CD4-positive, alpha-beta T cell treated with Interleukin-17A for 1 hour (primary cell): ENCODE measurements at regions not wholly inside any gene's neighbourhood (a gene's known extent, or its start where the extent isn't known, plus 50 kb on each side); places are given as distances from the start of the nearest gene placed in this dataset.
"Not testable (repeated sequence)": the region's sequence is repeated elsewhere in the genome, so short reads cannot be mapped to it uniquely, and the experiment has no call there.

ENCODE experiments used
- DNase-seq: peaks from one replicate; pipeline ENCODE4 v3.0.0-alpha.2; 2020

DNA sequence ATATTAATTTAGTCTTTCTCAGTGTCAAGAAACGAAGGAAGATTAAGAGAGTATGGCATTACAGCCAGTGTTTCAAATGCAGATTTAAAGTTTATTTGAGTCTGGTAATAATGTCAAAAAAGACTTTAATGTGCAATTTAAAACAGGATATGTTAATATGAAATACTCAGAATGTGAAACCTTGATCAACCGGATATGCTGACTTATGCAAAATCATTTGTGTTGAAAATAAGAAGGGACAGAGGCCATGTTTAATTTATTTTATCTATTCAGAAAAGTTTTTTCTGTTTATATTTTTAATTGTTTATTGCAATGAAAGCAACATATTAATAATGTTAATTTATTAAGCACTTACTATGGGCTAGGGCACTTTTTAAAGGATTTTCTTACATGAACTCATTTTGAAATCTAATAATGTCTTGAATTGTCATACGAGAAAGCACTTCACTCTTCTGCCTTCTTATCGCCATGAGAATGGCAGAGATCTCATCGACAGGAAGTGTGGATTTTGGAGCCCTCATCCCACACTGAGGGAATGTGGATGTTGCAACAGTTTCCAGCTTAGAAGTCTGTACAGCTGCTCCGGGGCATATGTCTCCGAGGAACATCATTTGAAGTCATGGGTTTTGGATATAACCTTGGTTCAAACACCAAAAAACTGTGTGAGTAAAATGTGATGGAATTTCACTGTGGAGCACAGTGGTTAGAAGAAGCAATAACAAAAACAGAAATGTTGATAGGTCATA is 1410.4 kb downstream of the EPHA7 start:
- DNase-seq = no peak

DNA sequence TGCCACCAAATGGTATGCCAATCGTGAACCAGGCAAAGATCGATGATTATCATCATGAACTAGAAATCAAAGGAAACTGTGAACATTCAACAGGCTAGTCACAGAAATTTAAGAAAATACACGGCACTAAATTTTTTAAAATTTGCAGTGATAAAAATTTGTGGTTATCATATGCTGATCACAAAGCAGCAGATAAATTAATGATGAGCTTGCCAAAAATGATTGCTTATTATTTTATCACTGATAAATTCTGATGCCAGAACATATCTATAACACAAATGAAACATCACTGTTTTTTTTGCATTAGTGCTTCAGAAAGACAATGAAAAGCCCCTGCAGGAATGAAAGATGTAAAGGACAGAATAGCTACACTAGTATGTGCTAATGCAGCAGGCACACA is 1413.2 kb upstream of the MAP3K7 start:
- no peak for DNase-seq

DNA sequence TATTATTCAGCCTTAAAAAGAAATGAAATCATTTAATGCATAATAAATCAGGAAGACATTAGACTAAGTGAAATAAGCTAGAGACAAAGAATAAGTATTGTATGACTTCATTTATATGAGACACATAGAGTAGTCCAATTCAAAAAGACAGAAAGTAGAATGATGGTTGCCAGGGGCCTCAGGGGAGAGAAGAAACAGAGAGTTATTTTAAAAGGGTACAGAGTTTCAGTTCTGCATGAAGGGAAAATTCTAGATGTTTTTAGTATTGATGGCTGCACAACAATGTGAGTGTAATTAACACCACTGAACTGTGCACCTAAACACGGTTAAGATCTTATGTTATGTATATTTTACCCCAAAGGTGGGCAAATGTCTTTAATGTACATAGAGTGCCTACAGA is 1407.9 kb upstream of the MAP3K7 start:
- DNase-seq = no peak

DNA sequence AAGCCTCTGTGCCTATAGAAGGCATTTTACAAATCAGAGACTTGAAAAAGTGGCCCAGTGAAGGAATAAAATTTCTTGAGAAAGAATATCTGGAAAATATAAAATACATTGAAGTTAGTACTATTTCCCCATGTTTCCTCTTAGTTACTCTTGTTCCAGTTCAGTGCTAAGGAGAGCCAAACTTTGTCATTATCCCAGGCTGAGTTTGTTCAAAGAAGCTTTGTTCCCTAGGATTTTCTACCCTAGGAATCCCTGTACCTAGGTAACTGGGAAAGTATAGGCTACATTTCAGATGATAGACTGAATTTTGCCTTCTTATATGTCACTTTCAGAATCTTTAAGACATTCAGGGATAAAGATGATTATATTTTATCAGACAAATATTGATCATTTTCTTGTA is 1395.7 kb upstream of the MAP3K7 start:
- DNase-seq = no peak

DNA sequence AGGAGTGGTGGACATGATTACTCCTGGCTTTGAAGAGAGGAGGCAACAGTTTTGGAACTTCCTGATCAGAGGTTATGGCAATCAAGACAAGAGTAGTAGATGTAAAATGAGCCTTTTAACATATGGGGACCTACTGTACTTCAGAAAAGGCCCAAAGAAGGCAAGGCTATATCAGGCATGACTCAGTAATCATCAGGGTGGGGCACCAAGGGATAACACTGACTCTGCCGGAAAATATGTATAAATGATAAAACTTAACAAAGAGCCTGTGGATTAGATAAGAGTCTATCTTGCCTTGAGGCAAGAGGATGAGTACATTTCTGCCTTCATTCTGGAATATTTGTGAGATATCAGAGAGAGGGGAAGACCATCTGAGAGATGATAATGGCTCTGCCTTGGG is 1389.9 kb upstream of the MAP3K7 start:
- DNase-seq = no peak

DNA sequence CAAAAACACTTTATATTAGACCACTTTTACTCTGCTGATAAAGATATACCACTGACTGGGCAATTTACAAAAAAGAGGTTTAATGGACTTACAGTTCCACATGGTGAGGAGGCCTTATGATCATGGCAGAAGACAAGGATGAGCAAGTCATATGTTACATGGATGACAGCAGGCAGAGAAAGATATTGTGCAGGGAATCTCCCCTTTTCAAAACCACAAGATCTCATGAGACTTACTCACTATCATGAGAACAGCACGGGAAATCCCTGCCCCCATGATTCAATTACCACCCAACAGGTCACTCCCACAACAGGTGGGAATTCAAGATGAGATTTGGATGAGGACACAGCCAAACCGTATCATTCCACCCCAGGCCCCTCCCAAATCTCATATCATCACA is 1383.8 kb upstream of the MAP3K7 start:
- no peak for DNase-seq

DNA sequence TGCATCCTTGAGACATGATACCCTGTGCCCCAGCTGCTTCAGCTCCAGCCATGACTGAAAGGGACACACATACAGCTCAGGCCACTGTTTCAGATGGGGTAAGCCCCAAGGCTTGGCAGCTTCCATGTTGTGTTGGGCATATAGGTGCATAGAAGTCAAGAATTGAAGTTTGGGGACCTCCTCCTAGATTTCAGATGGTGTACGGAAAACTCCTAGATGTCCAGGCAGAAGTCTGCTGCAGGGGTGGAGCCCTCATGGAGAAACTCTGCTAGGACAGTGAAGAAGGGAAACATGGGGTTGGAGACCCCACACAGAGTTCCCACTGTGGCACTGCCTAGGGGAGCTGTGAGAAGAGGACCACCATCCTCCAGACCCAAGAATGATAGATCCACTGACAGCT is 1379.0 kb upstream of the MAP3K7 start:
- DNase-seq = no peak

DNA sequence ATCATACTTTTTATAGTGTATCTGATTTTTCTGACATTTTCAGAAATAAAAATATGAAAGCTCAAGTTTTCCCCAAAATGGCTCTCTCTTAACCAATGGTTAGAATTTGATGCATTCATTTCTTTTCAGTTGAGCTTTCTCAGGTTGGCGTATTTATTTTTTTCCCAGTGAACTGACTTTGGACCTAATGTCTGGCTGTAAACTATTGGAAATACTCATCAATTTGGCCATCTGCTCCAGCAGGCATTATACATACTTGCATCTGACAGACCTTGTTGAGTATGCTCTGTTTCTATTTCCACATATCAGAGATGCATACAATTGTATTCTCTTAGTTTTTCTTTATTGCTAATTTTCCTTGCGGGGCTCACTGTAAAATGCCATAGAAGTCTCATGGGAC is 1374.8 kb upstream of the MAP3K7 start:
- no peak for DNase-seq

DNA sequence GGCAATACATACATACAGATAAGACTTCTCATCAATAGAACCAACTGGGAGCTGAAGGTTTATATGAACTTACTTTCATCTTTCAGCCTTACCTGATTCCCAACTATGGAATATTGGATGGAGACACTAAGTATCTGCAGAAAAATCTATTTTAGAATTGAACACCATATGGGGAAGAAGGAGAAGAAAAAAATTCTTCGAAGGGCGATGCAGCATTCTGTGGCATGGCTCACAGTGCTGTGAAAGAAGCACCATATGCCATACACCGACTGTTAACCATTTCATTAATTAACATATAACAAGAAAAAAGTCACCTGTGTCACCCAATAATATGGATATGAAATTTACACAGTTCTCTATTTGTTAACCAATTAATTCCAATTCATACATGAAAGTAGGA is 1374.4 kb upstream of the MAP3K7 start:
- no peak for DNase-seq

DNA sequence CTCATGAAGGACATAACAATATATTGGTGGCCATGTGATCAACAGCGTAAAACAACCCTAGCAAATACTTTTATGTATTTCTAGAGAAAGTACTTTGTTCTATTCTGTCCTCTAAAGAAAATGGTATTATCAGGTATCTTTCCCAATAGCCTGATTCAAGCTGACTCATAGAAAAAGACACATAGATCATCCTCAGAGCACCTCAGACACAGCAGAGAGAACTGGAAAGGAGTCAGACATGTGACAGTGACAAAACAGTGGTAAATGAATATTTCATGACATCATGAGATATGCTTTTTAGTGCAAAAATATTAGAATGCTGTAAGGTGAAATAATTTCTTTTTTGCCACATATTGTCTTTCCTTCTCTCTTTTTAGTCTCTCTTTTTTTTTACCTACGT is 1355.0 kb upstream of the MAP3K7 start:
- DNase-seq = no peak

DNA sequence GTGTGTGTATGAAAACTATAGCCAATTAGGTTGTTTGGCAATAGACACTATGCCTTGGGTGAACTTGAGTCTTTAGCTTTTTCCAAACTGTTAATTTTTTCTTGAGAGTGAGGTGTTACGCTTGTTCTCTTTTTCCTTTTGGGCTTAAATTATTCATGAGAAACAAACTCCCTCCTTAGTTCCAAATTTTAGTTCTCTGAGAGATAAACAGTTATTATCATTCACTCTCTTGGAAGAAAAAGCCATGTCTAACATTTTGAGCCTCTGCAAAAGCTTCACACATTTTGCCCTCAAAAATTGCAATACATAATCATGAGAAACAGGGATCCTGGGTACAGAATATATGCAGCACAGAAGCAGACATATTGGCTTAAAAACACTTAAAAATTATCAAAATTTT is 1353.9 kb upstream of the MAP3K7 start:
- DNase-seq = no peak

DNA sequence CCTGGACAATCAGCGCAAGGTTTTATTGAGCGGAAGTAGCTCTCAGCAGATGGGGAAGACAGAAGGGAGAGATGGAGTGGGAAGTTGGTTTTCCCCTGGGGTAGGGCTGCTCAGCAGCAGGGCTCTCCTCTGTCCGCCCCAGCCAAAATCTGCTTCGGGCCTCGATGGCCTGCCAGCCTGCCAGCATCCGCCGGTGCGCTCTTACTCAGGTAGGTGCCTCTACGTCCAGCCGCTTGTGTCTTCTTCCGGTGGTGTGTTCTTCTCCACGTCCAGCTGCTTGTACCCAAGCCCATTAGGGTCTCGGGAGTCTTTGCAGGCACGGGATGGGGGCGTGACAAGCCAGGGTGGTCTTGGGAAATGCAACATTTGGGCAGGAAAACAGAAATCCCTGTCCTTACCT is 1340.0 kb upstream of the MAP3K7 start:
- DNase-seq = no peak

DNA sequence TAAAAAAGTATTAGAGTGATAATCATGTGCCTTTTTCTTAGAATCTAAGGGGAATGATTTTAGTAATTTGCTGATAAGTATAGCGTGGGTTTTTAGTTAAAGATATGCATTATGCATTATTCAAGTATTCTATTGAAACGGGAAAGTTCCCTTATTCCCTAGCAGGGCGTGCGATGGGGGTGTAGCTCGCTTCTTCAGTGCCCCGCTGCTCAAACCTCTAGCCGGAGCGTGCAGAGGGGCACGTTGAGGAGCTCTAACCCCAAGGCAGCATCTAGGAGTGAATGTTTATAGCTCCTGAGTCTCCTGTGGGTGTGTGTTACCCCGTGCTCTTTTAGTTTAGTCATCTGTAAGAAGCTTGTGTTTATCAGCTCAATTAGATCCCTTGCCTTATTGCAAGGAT is 1339.5 kb upstream of the MAP3K7 start:
- no peak for DNase-seq

DNA sequence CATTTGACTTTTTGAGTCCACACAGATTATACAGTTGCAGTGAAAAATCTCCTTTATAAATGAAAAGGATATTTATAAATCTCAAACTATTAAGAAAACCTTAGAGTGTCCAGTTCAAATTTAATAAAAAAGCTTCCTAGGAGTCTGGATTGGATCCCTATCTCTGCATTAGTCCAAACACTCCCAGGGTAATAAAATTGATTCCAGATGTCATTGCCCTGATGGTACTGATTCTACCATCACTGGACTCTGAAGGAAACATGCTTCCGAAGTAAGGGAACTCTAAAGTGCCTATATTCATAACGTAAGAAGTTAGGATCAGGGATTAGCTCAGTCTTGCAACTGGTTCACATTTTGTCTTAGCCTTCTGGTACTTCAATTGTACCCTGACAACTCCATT is 1325.1 kb upstream of the MAP3K7 start:
- DNase-seq = no peak

DNA sequence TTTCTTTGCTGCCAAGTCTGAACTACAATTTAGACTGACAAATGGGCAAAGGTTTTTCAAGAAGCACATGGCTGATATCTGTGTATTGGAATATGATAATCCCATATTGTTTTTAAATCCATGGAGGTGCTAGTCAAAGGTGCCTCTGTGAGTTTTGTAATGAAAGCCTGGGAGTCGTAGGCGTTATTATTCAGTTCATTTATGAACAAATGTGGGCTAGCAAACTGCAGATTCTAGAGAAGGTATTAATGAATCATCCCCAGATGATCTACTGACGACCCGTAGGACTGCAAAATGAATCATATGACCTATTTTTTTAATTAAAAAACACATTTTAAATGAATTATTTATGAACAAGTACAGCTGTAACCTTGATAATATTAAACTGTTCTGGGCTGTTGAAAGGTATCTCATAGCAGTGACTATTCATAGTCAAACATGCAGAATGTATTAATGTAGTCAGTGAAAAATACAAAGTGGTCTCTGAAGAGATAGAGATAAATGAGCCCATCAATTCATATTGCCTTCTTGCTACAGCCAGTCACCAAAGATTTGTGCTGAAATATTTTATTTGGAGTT is 1317.8 kb upstream of the MAP3K7 start:
- no peak for DNase-seq

DNA sequence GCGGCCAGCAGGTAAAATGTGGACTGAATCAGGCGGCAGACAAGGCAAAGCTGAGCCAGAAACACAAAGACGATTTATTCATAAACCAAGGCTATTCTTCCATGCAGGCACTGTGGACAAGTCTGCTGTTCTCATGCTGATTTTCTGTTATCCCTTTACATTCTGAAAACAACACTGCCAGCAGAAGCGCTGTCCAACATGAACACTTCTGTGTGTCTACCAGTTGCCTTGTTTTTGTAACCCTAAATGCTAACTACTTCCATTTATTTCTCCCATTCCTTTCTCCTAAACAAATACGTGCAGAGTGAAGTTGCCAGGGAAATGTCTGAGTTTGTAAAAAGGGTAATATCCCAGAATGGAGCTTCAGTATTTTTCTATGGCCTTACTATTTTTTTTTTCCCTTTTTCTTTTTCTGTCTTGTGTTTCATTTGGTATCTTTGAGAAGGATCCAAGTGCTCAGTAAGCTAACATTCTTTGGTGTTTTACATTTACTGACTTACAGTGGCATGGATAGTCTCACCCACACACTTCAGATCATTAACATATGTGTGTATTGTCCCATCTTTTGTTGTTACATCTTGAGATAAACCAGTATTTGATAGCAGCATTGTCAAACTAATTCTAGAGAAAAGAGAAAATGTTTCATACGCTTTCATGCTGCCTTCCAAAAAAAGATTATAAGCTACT is 1308.9 kb upstream of the MAP3K7 start:
- DNase-seq = no peak

DNA sequence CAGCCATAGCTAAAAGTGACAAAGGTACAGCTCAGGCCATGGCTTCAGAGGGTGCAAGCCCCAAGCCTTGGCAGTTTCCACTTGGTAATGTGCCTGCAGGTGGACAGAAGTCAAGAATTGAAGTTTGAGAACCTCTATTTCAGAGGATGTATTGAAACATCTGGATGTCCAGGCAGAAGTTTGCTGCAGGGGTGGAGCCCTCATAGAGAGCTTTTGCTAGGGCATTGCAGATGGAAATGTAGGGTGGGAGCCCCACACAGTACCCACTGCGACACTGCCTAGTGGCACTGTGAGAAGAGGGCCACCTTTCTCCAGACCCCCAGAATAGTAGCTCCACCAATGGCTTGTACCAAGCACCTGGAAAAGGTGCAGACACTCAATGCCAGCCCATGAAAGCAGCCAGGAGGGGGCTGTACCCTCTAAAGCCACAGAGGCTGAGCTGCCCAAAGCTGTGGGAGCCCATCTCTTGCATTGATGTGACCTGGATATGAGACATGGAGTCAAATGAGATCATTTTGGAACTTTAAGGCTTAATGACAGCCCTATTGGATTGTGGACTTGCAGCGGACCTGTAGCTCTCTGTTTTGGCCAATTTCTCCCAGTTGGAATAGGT is 1299.4 kb upstream of the MAP3K7 start:
- DNase-seq = no peak

DNA sequence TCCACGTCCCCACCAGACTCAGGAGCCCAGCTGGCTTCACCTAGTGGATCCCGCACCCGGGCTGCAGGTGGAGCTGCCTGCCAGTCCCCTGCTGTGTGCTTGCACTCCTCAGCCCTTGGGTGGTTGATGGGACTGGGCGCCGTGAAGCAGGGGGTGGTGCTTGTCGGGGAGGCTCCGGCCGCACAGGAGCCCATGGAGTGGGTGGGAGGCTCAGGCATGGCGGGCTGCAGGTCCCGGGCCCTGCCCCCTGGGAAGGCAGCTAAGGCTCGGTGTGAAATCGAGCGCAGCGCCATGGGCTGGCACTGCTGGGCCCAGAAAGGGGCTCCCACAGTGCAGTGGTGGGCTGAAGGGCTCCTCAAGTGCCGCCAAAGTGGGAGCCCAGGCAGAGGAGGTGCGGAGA is 1294.9 kb upstream of the MAP3K7 start:
- DNase-seq = not testable (repeated sequence)

DNA sequence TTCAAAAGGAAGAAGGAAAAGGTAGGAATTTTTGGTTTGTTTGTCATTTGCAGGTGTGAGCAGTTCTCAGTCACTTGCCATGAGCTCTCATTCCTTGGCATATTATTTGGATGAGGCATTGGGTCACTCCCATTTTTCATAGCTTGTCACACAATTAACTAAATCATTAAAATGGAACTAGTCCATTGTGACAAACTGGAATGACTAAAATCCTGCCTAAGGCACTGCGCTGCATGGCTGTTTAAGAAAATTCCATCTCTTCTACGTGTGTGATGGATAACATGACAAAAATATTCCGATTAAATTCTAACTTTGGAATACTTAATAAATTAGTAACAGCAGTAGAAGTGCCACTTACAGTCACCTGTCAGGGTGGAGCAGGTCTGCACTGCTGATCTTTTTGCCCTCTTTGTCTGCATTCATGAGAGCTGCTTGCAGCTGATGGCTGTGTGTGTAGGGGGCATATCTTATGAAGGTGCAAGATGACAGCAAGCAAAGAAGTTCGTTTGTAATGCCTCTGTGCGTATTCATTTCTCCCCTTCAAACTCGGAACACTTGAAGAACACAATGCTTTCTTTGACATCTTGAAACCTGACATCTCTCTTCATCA is 1292.6 kb upstream of the MAP3K7 start:
- DNase-seq = no peak

DNA sequence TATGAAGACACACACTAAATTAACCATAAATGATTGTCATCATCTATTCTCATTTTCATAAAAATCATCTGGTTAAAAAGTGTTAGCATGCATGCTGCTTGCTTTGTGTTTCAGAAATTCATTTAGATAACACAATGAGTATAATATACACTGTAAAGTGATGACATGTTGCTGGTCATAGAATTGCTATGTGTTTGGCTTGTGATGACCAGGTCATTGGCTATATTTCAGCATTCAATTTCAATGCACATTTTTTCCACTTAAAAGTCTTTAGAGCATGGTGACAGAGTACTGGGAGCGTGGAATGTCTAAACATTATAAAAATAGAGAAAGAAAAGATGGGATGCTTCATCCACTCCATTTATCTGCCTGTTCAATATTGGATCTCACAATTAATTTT is 1291.1 kb upstream of the MAP3K7 start:
- DNase-seq = no peak

DNA sequence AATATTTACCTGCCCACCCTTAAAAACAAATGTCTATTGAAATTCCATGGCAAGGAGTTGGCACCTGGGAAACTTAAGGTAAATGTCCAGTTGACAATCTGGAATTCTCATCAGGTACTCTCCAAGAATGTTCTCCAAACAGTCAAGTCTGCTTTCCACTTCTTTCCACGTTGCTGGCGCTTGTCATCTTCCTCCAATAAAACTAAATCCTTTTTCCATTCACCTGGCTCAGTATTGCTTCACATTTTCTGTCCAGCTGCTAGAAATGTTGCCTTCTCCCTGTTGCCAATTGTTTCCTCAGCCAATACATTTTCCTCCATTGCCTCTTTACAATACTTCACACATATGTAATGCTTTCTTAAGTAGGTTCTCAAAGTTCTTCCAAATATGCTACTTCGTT is 1288.1 kb upstream of the MAP3K7 start:
- no peak for DNase-seq

DNA sequence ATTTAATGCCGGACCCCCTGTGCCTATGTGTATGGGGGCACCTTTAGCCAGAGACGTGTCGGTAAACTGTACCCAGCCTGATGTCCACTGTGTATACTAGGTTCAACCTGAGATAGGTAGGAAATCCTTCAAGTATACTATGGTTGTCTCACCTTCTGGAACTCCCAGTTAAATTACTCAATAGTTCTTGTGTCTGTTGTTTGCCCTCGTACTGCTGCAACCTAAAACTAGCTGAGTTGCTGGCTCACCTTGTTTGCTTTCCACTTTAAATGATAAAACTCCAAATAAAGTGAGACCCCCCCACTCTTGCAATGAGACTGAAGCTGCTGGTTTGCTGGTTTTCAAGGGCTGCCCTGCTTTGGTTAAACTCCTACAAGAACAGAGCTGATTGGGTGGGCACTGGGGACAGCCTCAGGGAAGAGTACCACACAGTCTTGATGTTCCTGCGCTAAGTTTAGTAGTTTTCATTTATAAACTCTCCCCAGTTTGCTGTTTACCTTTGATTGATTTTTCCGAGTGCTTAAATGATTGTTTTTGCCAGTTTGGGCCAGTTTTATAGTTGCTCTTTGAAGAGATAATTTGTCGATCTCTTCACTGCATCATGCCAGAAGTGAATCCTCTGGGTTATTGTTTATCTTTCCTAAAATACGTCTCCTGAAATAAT is 1281.8 kb upstream of the MAP3K7 start:
- DNase-seq = no peak

DNA sequence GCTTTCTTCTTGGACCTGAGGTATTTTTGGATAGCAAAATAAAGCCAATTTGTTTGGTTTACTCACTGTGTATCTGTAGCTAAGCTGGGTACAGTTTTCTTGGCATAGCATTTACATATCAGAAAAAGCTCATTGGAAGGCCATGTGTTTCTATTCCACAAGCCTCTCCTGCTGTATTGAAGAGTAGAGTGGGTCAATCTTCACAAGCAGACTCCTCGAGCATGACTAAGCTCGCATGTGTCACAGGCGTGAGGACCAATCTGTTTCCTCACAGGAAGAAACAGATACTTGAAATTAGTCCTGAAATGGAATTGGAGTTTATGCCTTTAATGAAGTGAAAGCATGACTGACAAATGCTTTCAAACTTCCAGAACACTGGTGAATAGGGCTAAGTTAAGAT is 1279.0 kb upstream of the MAP3K7 start:
- DNase-seq = no peak
